Naive thymus-derived CD8-positive, alpha-beta T cell (primary cell): ENCODE measurements at regions not wholly inside any gene's neighbourhood (a gene's known extent, or its start where the extent isn't known, plus 50 kb on each side); places are given as distances from the start of the nearest gene placed in this dataset.

Experiments used
- ATAC-seq, 2 donors: fragments of 150-1000 bp; cut with Tn5 transposase in 1 of 2; sonication (Bioruptor Pico), chemical (Tn5 transposase) in 1 of 2; 1 replicate in 1 of 2; 2 replicates in 1 of 2; pipeline ENCODE4 v1.10.0; 2021; ENCODE audit warnings: mild to moderate bottlenecking in 2 of 2, moderate library complexity in 2 of 2
- POLR2A ChIA-PET: fragments of 350-600 bp; sonication (Branson Sonifier 250); formaldehyde crosslinking; loops from one replicate; lab custom pipeline; 2021; ENCODE audit warnings: antibody characterized with exemption; lab: Charles Lee
- DNase-seq, 10 donors: peaks; one replicate each; pipeline versions ENCODE4 v3.0.0 to v3.0.0-alpha.2; 2020 to 2022
- H3K27ac Mint-ChIP-seq, 10 donors: one replicate each; pipeline ENCODE4 v1.8.0; 2020 to 2022; ENCODE audit warnings: mild to moderate bottlenecking in 10 of 10, mixed read lengths in 10 of 10, moderate library complexity in 4 of 10, inconsistent platforms in 1 of 10
- H3K27me3 Mint-ChIP-seq, 5 donors: one replicate each; pipeline ENCODE4 v1.8.0; 2021 to 2022; ENCODE audit warnings: mixed read lengths in 5 of 5
- H3K36me3 Mint-ChIP-seq, 3 donors: one replicate each; pipeline ENCODE4 v1.8.0; 2020 to 2022; ENCODE audit warnings: mixed read lengths in 3 of 3, mild to moderate bottlenecking in 2 of 3, inconsistent platforms in 1 of 3
- H3K4me1 Mint-ChIP-seq, 4 donors: one replicate each; pipeline ENCODE4 v1.8.0; 2021 to 2022; ENCODE audit warnings: mixed read lengths in 4 of 4
- H3K4me3 Mint-ChIP-seq, 10 donors: one replicate each; pipeline ENCODE4 v1.8.0; 2020 to 2022; ENCODE audit warnings: mild to moderate bottlenecking in 10 of 10, mixed read lengths in 10 of 10, moderate library complexity in 6 of 10, inconsistent platforms in 1 of 10
- H3K9me3 Mint-ChIP-seq, 9 donors: one replicate each; pipeline ENCODE4 v1.8.0; 2020 to 2022; ENCODE audit warnings: mixed read lengths in 9 of 9, mild to moderate bottlenecking in 3 of 9, inconsistent platforms in 1 of 9, moderate library complexity in 1 of 9

DNA sequence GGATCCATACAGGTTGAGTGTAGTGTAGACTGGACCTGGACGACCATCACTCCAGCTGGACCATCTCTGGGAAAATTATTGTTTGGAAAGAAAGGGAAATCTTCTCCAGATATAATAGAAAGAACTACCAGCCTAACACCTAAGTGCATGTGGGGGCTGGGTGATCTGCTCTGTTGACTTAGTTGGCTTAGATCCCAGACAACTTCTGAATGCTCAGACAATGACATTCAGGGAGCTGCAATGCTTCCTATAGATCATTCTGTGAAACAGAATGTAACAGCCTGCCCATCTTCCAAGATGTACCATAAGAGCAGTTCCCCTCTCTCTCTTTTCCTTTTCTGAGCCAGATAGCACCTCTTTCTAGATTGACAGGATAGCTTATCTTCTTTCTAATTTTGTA lies 572.8 kb upstream of the STXBP6 start:
- H3K4me1 Mint-ChIP-seq: no peaks in the 10 kb centered on the region
- POLR2A ChIA-PET: no interaction called here
- no peaks in the 10 kb centered on the region for H3K36me3 Mint-ChIP-seq
- peaks cover 7 to 38% (median 13%) of the 10 kb centered on the region in 9 donors for H3K9me3 Mint-ChIP-seq
- no peak overlapping the region for H3K4me3 Mint-ChIP-seq
- no peak overlapping the region for H3K27ac Mint-ChIP-seq
- ATAC-seq (no peak), DNase-seq (no peak)
- H3K27me3 Mint-ChIP-seq: no peaks in the 10 kb centered on the region

- H3K27me3 Mint-ChIP-seq: no peaks in the 10 kb centered on the region
These were observed 570.6 kb upstream of the STXBP6 start for GRCh38 chr14:25620515-25620914.

GRCh38 chr14:25615174-25615573 lies 565.2 kb upstream of the STXBP6 start:
- POLR2A ChIA-PET: no interaction called here
- no peaks in the 10 kb centered on the region for H3K36me3 Mint-ChIP-seq

More at GRCh38 chr14:25620515-25620914, 570.6 kb upstream of the STXBP6 start:
- Mint-ChIP-seq H3K4me3 (no peak overlapping the region), H3K4me1 (no peaks in the 10 kb centered on the region), H3K36me3 (no peaks in the 10 kb centered on the region), H3K9me3 (peaks cover 13 to 39% (median 24%) of the 10 kb centered on the region in 9 donors), H3K27ac (no peak overlapping the region)
- DNase-seq: no peak
- no peak for ATAC-seq
- POLR2A ChIA-PET: no interaction called here

GRCh38 chr14:25607192-25607591 lies 557.2 kb upstream of the STXBP6 start:
- Mint-ChIP-seq H3K4me3 (no peak overlapping the region), H3K36me3 (no peaks in the 10 kb centered on the region), H3K27me3 (no peaks in the 10 kb centered on the region), H3K4me1 (no peaks in the 10 kb centered on the region), H3K27ac (no peak overlapping the region), H3K9me3 (peaks cover 3 to 40% (median 10%) of the 10 kb centered on the region in 9 donors)
- no peak for ATAC-seq
- DNase-seq: no peak
- POLR2A ChIA-PET: no interaction called here

More at GRCh38 chr14:25615174-25615573, 565.2 kb upstream of the STXBP6 start:
- H3K9me3 Mint-ChIP-seq: peaks cover 8 to 59% (median 30%) of the 10 kb centered on the region in 9 donors
- H3K27ac Mint-ChIP-seq: no peak overlapping the region
- no peaks in the 10 kb centered on the region for H3K4me1 Mint-ChIP-seq
- H3K4me3 Mint-ChIP-seq: no peak overlapping the region
- H3K27me3 Mint-ChIP-seq: no peaks in the 10 kb centered on the region
- ATAC-seq (no peak), DNase-seq (no peak)

GRCh38 chr14:25602106-25602505 lies 552.2 kb upstream of the STXBP6 start:
- POLR2A ChIA-PET: no interaction called here
- H3K27ac Mint-ChIP-seq: no peak overlapping the region
- H3K27me3 Mint-ChIP-seq: no peaks in the 10 kb centered on the region
- peaks cover 0 to 5% (median 0%) of the 10 kb centered on the region in 3 donors for H3K36me3 Mint-ChIP-seq
- peaks cover 5 to 50% (median 19%) of the 10 kb centered on the region in 9 donors for H3K9me3 Mint-ChIP-seq
- no peak for ATAC-seq
- no peak overlapping the region for H3K4me3 Mint-ChIP-seq
- H3K4me1 Mint-ChIP-seq: no peaks in the 10 kb centered on the region
- DNase-seq: no peak

DNA sequence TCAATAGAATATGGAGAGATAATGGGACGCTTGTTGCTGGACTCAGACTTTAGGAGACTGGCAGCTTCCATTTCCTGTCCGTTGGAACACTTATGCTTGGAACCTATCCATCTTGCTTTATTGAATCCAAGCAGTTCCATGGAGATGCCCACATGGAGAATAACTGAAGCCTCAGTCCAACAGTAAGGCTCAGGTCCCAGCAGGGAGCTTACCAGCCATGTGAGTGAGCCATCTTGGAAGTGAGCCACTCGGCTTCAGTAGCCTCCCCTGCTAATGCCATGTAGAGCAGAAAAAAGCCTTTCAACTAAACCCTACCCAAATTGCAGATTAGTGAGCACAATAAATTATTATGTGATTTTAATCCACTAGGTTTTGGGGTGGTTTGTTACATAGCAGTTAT lies 538.8 kb upstream of the STXBP6 start:
- ATAC-seq (no peak), DNase-seq (no peak)
- H3K36me3 Mint-ChIP-seq: peaks cover 0 to 2% (median 0%) of the 10 kb centered on the region in 3 donors
- no peak overlapping the region for H3K4me3 Mint-ChIP-seq
- H3K9me3 Mint-ChIP-seq: peaks cover 0 to 26% (median 17%) of the 10 kb centered on the region in 9 donors
- H3K27ac Mint-ChIP-seq: no peak overlapping the region
- POLR2A ChIA-PET: no interaction called here
- no peaks in the 10 kb centered on the region for H3K4me1 Mint-ChIP-seq
- no peaks in the 10 kb centered on the region for H3K27me3 Mint-ChIP-seq

GRCh38 chr14:25574628-25575325 lies 524.8 kb upstream of the STXBP6 start:
- POLR2A ChIA-PET: no interaction called here
- H3K9me3 Mint-ChIP-seq: peaks cover 0 to 12% (median 5%) of the 10 kb centered on the region in 9 donors
- H3K4me1 Mint-ChIP-seq: no peaks in the 10 kb centered on the region
- no peaks in the 10 kb centered on the region for H3K27me3 Mint-ChIP-seq
- no peak overlapping the region for H3K27ac Mint-ChIP-seq
- DNase-seq: no peak
- H3K4me3 Mint-ChIP-seq: no peak overlapping the region
- no peak for ATAC-seq
- no peaks in the 10 kb centered on the region for H3K36me3 Mint-ChIP-seq

GRCh38 chr14:25570483-25570882 lies 520.5 kb upstream of the STXBP6 start:
- no peaks in the 10 kb centered on the region for H3K4me1 Mint-ChIP-seq
- H3K27me3 Mint-ChIP-seq: no peaks in the 10 kb centered on the region

GRCh38 chr14:25557466-25557865 lies 507.5 kb upstream of the STXBP6 start:
- POLR2A ChIA-PET: no interaction called here
- no peaks in the 10 kb centered on the region for H3K36me3 Mint-ChIP-seq

More at GRCh38 chr14:25570483-25570882, 520.5 kb upstream of the STXBP6 start:
- Mint-ChIP-seq H3K27ac (no peak overlapping the region), H3K4me3 (no peak overlapping the region), H3K9me3 (peaks cover 7 to 22% (median 15%) of the 10 kb centered on the region in 9 donors), H3K36me3 (no peaks in the 10 kb centered on the region)
- POLR2A ChIA-PET: no interaction called here
- DNase-seq (no peak), ATAC-seq (no peak)

DNA sequence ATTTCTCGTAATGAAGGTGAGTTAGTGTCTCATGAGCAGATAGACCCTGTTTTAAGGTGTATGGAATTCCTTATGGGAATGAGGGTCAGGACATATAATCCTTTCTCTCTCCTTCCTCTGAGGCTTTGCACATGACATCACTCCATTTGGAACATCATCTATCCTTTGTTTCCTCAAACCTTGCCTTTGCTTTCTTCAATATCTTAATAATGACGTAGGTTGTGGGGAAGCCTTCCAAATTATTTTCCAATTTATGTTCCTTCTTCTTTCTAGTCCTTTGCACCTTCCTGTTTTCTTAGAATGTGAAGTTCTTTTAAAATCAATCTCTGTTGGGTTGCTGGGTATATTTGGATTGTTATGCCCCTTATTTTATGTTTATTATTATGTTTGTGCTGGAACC lies 502.9 kb upstream of the STXBP6 start:
- no peaks in the 10 kb centered on the region for H3K4me1 Mint-ChIP-seq
- no peak for ATAC-seq

More at GRCh38 chr14:25557466-25557865, 507.5 kb upstream of the STXBP6 start:
- Mint-ChIP-seq H3K4me3 (no peak overlapping the region), H3K27ac (no peak overlapping the region), H3K27me3 (no peaks in the 10 kb centered on the region), H3K4me1 (no peaks in the 10 kb centered on the region), H3K9me3 (peaks cover 0 to 19% (median 10%) of the 10 kb centered on the region in 9 donors)
- no peak for ATAC-seq
- no peak for DNase-seq

GRCh38 chr14:25551674-25552073 lies 501.7 kb upstream of the STXBP6 start:
- no peaks in the 10 kb centered on the region for H3K4me1 Mint-ChIP-seq
- H3K27me3 Mint-ChIP-seq: no peaks in the 10 kb centered on the region
- H3K9me3 Mint-ChIP-seq: peaks cover 3 to 42% (median 15%) of the 10 kb centered on the region in 9 donors
- H3K36me3 Mint-ChIP-seq: no peaks in the 10 kb centered on the region
- H3K27ac Mint-ChIP-seq: no peak overlapping the region
- no peak for DNase-seq
- POLR2A ChIA-PET: no interaction called here
- no peak overlapping the region for H3K4me3 Mint-ChIP-seq
- no peak for ATAC-seq

More for the DNA sequence above, 502.9 kb upstream of the STXBP6 start:
- Mint-ChIP-seq H3K4me3 (no peak overlapping the region), H3K27me3 (no peaks in the 10 kb centered on the region), H3K36me3 (no peaks in the 10 kb centered on the region), H3K9me3 (peaks cover 3 to 42% (median 15%) of the 10 kb centered on the region in 9 donors), H3K27ac (no peak overlapping the region)
- POLR2A ChIA-PET: no interaction called here
- DNase-seq: no peak

DNA sequence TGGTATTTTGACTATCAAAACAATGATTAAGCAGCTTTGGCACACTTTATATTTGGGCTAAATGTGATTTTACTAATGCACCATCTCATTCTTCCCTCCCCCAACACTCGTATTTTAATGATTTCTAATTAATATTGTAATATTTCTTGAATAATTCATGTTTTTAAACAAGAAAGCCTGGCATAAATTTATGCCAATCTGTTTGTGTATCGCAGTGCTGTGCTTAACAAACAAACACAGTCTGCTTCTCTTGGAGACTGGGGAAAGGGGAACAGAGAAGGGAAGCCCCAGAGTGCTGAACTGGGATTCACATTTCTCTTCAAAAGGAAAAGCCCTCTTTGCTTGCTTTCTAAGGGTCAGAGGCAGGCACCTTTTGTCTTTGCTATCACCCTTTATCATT lies 496.9 kb upstream of the STXBP6 start:
- Mint-ChIP-seq H3K4me1 (no peaks in the 10 kb centered on the region), H3K4me3 (no peak overlapping the region), H3K27me3 (no peaks in the 10 kb centered on the region), H3K36me3 (no peaks in the 10 kb centered on the region), H3K27ac (no peak overlapping the region), H3K9me3 (peaks cover 0 to 24% (median 8%) of the 10 kb centered on the region in 9 donors)
- no peak for ATAC-seq
- no peak for DNase-seq
- POLR2A ChIA-PET: no interaction called here

- Mint-ChIP-seq H3K27me3 (peaks cover 0 to 12% (median 0%) of the 10 kb centered on the region in 5 donors), H3K4me3 (no peak overlapping the region), H3K36me3 (peaks cover 0 to 4% (median 0%) of the 10 kb centered on the region in 3 donors), H3K4me1 (no peaks in the 10 kb centered on the region), H3K27ac (no peak overlapping the region), H3K9me3 (peaks cover 2 to 44% (median 11%) of the 10 kb centered on the region in 9 donors)
- DNase-seq (no peak), ATAC-seq (no peak)
- POLR2A ChIA-PET: no interaction called here
These were observed 488.0 kb upstream of the STXBP6 start for GRCh38 chr14:25537846-25538455.
